Gastrocnemius medialis (tissue), 4 donors: ENCODE measurements at regions not wholly inside any gene's neighbourhood (a gene's known extent, or its start where the extent isn't known, plus 50 kb on each side); places are given as distances from the start of the nearest gene placed in this dataset.

Experiments
- POLR2A ChIP-seq, 2 donors: fragments of 450-650 bp; IDR thresholded peaks; one replicate each; pipeline ENCODE4 v1.6.1; 2017; ENCODE audit warnings: antibody characterized with exemption in 2 of 2, mild to moderate bottlenecking in 2 of 2, moderate library complexity in 2 of 2
- TF ChIP-seq, protein P1 (sequence below), 5 experiments: fragments of 450-650 bp in 3 of 5; fragments of 200-600 bp in 2 of 5; sonication (generic) in 2 of 5; IDR thresholded peaks in 4 of 5; conservative IDR thresholded peaks in 1 of 5; 1 replicate in 4 of 5; 2 replicates in 1 of 5; pipeline ENCODE4 v1.5.1; 2016 to 2019; ENCODE audit warnings: antibody characterized with exemption in 5 of 5, mild to moderate bottlenecking in 3 of 5, moderate library complexity in 3 of 5

DNA sequence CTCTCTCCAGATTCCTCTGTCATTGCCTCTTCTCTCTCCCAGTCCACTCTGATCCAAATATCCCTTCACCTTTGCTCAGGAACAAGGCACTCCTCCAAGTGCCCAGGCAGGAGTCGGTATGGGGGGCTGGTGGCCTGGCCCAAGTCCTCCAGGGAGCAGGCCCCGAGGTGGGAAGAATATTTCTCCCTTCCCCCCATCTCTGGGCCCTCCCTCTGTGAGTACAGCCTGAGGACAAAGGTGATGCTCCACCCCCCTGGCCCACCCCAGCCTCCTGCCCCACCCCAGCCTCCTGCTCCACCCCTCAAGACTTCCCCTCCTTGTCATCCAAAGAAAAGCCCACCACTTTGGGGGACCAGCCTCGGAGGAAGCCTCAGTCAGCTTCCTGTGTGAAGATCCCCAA is 96.9 kb downstream of the NCR2 start:
- TF ChIP-seq, protein P1, sequence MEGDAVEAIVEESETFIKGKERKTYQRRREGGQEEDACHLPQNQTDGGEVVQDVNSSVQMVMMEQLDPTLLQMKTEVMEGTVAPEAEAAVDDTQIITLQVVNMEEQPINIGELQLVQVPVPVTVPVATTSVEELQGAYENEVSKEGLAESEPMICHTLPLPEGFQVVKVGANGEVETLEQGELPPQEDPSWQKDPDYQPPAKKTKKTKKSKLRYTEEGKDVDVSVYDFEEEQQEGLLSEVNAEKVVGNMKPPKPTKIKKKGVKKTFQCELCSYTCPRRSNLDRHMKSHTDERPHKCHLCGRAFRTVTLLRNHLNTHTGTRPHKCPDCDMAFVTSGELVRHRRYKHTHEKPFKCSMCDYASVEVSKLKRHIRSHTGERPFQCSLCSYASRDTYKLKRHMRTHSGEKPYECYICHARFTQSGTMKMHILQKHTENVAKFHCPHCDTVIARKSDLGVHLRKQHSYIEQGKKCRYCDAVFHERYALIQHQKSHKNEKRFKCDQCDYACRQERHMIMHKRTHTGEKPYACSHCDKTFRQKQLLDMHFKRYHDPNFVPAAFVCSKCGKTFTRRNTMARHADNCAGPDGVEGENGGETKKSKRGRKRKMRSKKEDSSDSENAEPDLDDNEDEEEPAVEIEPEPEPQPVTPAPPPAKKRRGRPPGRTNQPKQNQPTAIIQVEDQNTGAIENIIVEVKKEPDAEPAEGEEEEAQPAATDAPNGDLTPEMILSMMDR (IDR thresholded peaks at IDR 0.05 in 4 of 5, conservative IDR thresholded peaks at IDR 0.05 in 1 of 5): no peak
- no peak for TF ChIP-seq POLR2A (IDR thresholded peaks at IDR 0.05)
